Glutamatergic neuron (in vitro differentiated cells): ENCODE measurements at regions not wholly inside any gene's neighbourhood (a gene's known extent, or its start where the extent isn't known, plus 50 kb on each side); places are given as distances from the start of the nearest gene placed in this dataset.
"Not testable (repeated sequence)": the region's sequence is repeated elsewhere in the genome, so short reads cannot be mapped to it uniquely, and the experiment has no call there.

Source experiments
- DNase-seq: peaks from one replicate; pipeline ENCODE4 v3.0.0; 2022
- H3K27ac Mint-ChIP-seq: one replicate; pipeline ENCODE4 v1.8.0; 2020; ENCODE audit warnings: mild to moderate bottlenecking, mixed read lengths, inconsistent platforms; ENCODE audit not compliant: unreplicated experiment
- H3K27me3 Mint-ChIP-seq: one replicate; pipeline ENCODE4 v1.8.0; 2020; ENCODE audit warnings: mild to moderate bottlenecking, moderate library complexity, mixed read lengths, inconsistent platforms; ENCODE audit not compliant: unreplicated experiment
- H3K36me3 Mint-ChIP-seq: one replicate; pipeline ENCODE4 v1.8.0; 2020; ENCODE audit warnings: mild to moderate bottlenecking, mixed read lengths, inconsistent platforms; ENCODE audit not compliant: unreplicated experiment
- H3K4me1 Mint-ChIP-seq: one replicate; pipeline ENCODE4 v1.8.0; 2020; ENCODE audit warnings: mild to moderate bottlenecking, low read depth, mixed read lengths, inconsistent platforms; ENCODE audit not compliant: unreplicated experiment
- H3K4me3 Mint-ChIP-seq: one replicate; pipeline ENCODE4 v1.8.0; 2020; ENCODE audit warnings: mild to moderate bottlenecking, mixed read lengths, inconsistent platforms; ENCODE audit not compliant: unreplicated experiment
- H3K9me3 Mint-ChIP-seq: one replicate; pipeline ENCODE4 v1.8.0; 2020; ENCODE audit warnings: mild to moderate bottlenecking, moderate library complexity, mixed read lengths, inconsistent platforms; ENCODE audit not compliant: unreplicated experiment
- TF ChIP-seq, protein P1 (sequence below): fragments of 200-600 bp; sonication (generic); IDR thresholded peaks from one replicate; pipeline ENCODE4 v1.5.0; 2021; ENCODE audit not compliant: partially characterized antibody, unreplicated experiment

DNA sequence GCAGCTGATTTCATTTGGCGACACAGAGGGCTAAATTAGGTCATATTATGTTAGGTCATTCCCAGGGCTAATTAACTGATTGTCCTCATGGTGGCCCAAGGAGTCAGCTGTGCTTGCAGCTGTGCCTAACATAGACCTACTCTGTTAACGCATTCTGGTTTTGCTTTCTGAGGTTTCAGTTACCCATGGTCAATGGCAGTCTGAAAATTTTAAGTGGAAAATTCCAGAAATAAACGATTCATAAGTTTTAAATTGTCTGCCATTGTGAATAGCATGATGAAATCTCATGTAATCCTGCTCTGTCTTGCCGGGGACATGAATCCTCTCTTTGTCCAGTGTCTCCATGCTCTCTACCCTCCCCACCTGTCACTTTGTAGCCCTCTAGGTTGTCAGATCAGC lies 168.7 kb downstream of the KCNS3 start:
- peaks cover 13% of the 10 kb centered on the region for H3K9me3 Mint-ChIP-seq
- peaks cover 12% of the 10 kb centered on the region for H3K36me3 Mint-ChIP-seq
- no peak overlapping the region for H3K4me3 Mint-ChIP-seq
- H3K27ac Mint-ChIP-seq, result peak overlapping the region; percentile 80
- TF ChIP-seq, protein P1, sequence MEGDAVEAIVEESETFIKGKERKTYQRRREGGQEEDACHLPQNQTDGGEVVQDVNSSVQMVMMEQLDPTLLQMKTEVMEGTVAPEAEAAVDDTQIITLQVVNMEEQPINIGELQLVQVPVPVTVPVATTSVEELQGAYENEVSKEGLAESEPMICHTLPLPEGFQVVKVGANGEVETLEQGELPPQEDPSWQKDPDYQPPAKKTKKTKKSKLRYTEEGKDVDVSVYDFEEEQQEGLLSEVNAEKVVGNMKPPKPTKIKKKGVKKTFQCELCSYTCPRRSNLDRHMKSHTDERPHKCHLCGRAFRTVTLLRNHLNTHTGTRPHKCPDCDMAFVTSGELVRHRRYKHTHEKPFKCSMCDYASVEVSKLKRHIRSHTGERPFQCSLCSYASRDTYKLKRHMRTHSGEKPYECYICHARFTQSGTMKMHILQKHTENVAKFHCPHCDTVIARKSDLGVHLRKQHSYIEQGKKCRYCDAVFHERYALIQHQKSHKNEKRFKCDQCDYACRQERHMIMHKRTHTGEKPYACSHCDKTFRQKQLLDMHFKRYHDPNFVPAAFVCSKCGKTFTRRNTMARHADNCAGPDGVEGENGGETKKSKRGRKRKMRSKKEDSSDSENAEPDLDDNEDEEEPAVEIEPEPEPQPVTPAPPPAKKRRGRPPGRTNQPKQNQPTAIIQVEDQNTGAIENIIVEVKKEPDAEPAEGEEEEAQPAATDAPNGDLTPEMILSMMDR, result no peak
- peaks cover 3% of the 10 kb centered on the region for H3K27me3 Mint-ChIP-seq
- peaks cover 9% of the 10 kb centered on the region for H3K4me1 Mint-ChIP-seq
- DNase-seq, result no peak

DNA sequence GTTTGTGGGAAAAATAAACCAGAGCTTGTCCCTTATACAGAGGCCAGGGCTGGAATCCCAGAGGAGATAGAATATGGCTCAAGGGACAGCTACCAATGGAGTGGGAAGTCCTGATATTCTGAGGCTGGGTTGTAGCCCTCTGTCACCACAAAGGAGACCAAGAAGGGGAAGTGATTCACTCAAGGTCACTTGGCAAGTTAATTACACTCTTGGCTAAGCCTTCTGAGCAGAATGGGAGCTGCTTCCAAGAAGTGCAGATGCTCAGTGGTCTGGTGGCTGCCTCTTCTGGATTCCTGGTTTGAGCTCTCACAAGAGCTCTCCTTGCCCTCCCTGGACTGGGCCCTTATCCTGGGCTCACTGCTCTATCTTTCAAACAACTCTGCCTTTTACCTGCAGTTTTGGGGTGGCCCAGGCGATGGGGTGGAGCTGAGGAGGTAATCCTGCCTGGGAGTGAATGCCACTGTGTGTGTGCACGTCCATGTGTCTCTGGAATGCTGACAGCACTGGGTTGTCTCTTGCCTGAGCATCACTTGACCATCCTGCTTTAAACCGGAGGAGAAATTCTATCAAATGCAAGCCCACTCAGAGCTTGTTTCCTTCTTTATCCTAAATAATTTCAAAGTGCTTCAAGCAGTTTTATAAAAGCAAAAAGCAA lies 168.2 kb downstream of the KCNS3 start:
- peak overlapping the region; percentile 80 for H3K27ac Mint-ChIP-seq
- peaks cover 3% of the 10 kb centered on the region for H3K27me3 Mint-ChIP-seq
- TF ChIP-seq, protein P1, result no peak
- DNase-seq, result no peak
- H3K36me3 Mint-ChIP-seq, result peaks cover 12% of the 10 kb centered on the region
- peak overlapping the region; percentile 7 for H3K4me3 Mint-ChIP-seq
- peaks cover 13% of the 10 kb centered on the region for H3K9me3 Mint-ChIP-seq
- H3K4me1 Mint-ChIP-seq, result peaks cover 9% of the 10 kb centered on the region

DNA sequence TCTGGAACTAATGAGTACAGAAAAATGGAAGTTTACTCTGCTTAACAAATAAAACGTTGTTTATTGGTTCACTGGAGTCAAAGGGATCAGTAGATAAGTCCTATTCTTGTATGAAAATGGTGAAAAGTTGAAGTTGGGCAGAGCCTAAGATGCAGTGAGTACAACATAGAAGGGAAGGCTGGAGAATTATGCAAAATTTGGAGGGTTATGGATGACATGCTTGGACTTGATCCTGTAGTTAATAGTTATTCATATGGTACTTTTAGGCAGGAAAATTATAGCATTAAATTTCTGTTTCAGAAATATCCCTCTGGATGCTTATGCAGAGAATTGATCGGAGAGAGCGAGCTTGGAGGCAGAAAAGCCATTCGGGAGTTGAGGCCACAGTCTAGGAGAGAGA lies 167.6 kb downstream of the KCNS3 start:
- no peak for DNase-seq
- Mint-ChIP-seq H3K4me1 (peaks cover 9% of the 10 kb centered on the region), H3K9me3 (peaks cover 13% of the 10 kb centered on the region), H3K27ac (peak overlapping the region; percentile 20), H3K36me3 (peaks cover 12% of the 10 kb centered on the region), H3K4me3 (peak overlapping the region; percentile 7), H3K27me3 (peaks cover 3% of the 10 kb centered on the region)
- TF ChIP-seq, protein P1, result no peak

DNA sequence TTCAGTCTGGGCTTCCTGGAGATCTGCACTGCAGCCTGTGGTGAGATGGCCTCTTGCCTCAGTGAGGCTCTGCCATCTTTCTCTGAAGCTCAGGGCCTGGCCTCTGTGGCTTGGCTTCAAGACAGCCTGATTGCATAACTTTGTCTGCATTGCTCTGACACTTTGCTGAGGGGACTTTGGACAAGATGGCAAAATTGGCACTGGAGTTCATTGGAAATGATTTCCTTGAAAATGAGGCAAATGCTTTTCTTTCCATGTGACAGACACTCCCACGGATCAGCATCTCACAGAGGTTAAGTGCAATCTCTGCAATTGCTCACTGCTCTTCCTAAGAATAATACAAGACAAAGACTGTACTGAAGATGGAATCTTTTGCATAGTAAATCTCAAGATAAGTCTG lies 166.8 kb downstream of the KCNS3 start:
- TF ChIP-seq, protein P1, result no peak
- Mint-ChIP-seq H3K27me3 (peaks cover 3% of the 10 kb centered on the region), H3K9me3 (peaks cover 13% of the 10 kb centered on the region), H3K36me3 (peaks cover 12% of the 10 kb centered on the region), H3K27ac (no peak overlapping the region), H3K4me1 (peaks cover 9% of the 10 kb centered on the region), H3K4me3 (no peak overlapping the region)
- DNase-seq, result no peak

DNA sequence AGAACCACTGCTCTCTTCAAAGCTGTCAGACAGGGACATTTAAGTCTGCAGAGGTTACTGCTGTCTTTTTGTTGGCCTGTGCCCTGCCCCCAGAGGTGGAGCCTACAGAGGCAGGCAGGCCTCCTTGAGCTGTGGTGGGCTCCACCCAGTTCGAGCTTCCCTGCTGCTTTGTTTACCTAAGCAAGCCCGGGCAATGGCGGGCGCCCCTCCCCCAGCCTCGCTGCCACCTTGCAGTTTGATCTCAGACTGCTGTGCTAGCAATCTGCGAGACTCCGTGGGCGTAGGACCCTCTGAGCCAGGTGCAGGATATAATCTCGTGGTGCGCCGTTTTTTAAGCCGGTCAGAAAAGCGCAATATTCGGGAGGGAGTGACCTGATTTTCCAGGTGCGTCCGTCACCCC lies 138.9 kb downstream of the KCNS3 start:
- not testable (repeated sequence) for H3K36me3 Mint-ChIP-seq, DNase-seq, H3K9me3 Mint-ChIP-seq, H3K27me3 Mint-ChIP-seq, H3K4me1 Mint-ChIP-seq, H3K27ac Mint-ChIP-seq, H3K4me3 Mint-ChIP-seq
